SK-N-SH treated with all-trans-retinoic acid at 6 μM for 48 hours (cell line): ENCODE measurements at regions not wholly inside any gene's neighbourhood (a gene's known extent, or its start where the extent isn't known, plus 50 kb on each side); places are given as distances from the start of the nearest gene placed in this dataset.

Experiments used
- ATAC-seq: fragments of 200-7000 bp; cut with Tn5 transposase; 3 replicates; pipeline ENCODE4 v1.9.1; 2020; ENCODE audit warnings: mild to moderate bottlenecking, moderate library complexity
- BACH2 ChIP-seq: fragments of 250-450 bp; sonication (Bioruptor Pico); IDR thresholded peaks from 2 replicates; pipeline ENCODE4 v1.9.0; 2021; ENCODE audit warnings: mild to moderate bottlenecking, borderline replicate concordance
- CSDC2 ChIP-seq: fragments of 250-450 bp; sonication (Bioruptor Pico); IDR thresholded peaks from 2 replicates; pipeline ENCODE4 v1.5.0; 2020; ENCODE audit warnings: mild to moderate bottlenecking, moderate library complexity
- ESRRG ChIP-seq: fragments of 250-450 bp; sonication (Bioruptor Pico); IDR thresholded peaks from 2 replicates; pipeline ENCODE4 v1.6.1; 2021; ENCODE audit warnings: mild to moderate bottlenecking
- GLIS3 ChIP-seq: fragments of 250-450 bp; sonication (Bioruptor Pico); IDR thresholded peaks from 2 replicates; pipeline ENCODE4 v1.5.0; 2020; ENCODE audit warnings: mild to moderate bottlenecking, moderate library complexity
- ISL1 ChIP-seq: fragments of 250-450 bp; sonication (Bioruptor Pico); IDR thresholded peaks from 2 replicates; pipeline ENCODE4 v2.1.2; 2022; ENCODE audit warnings: mild to moderate bottlenecking, moderate library complexity
- OSR1 ChIP-seq: fragments of 250-450 bp; sonication (Bioruptor Pico); IDR thresholded peaks from 2 replicates; pipeline ENCODE4 v1.8.0; 2022; ENCODE audit warnings: moderate library complexity, mild to moderate bottlenecking, inconsistent platforms
- RARB ChIP-seq: fragments of 250-450 bp; sonication (Bioruptor Pico); IDR thresholded peaks from 2 replicates; pipeline ENCODE4 v1.8.0; 2021; ENCODE audit warnings: mild to moderate bottlenecking, moderate library complexity
- TCF4 ChIP-seq: fragments of 250-450 bp; sonication (Bioruptor Pico); IDR thresholded peaks from 2 replicates; pipeline ENCODE4 v1.8.0; 2021; ENCODE audit warnings: mild to moderate bottlenecking, moderate library complexity, borderline replicate concordance
- TOX ChIP-seq: fragments of 250-450 bp; sonication (Bioruptor Pico); IDR thresholded peaks from 2 replicates; pipeline ENCODE4 v1.8.0; 2021; ENCODE audit warnings: mild to moderate bottlenecking, moderate library complexity, borderline replicate concordance
- ZFP3 ChIP-seq: fragments of 250-450 bp; sonication (Bioruptor Pico); IDR thresholded peaks from 2 replicates; pipeline ENCODE4 v1.5.0; 2020; ENCODE audit warnings: mild to moderate bottlenecking, moderate library complexity
- ZFP30 ChIP-seq: fragments of 450-650 bp; formaldehyde crosslinking; IDR thresholded peaks from 2 replicates; pipeline ENCODE4 v1.5.0; 2022; ENCODE audit warnings: mild to moderate bottlenecking, moderate library complexity
- ZNF565 ChIP-seq: fragments of 450-650 bp; formaldehyde crosslinking; conservative IDR thresholded peaks from 2 replicates; pipeline ENCODE4 v1.5.0; 2020; ENCODE audit warnings: low read depth, mild to moderate bottlenecking, moderate library complexity
- ZNF70 ChIP-seq: fragments of 450-650 bp; formaldehyde crosslinking; IDR thresholded peaks from 2 replicates; pipeline ENCODE4 v1.5.0; 2020; ENCODE audit warnings: mild to moderate bottlenecking, moderate library complexity
- ZNF8 ChIP-seq: fragments of 450-650 bp; formaldehyde crosslinking; IDR thresholded peaks from 2 replicates; pipeline ENCODE4 v1.5.0; 2020; ENCODE audit warnings: mild to moderate bottlenecking, moderate library complexity
- TF ChIP-seq, protein P1 (sequence below): fragments of 250-450 bp; sonication (Bioruptor Pico); IDR thresholded peaks from 2 replicates; pipeline ENCODE4 v1.8.0; 2020; ENCODE audit warnings: mild to moderate bottlenecking, moderate library complexity, borderline replicate concordance
- TF ChIP-seq, protein P2 (sequence below): fragments of 250-450 bp; sonication (Bioruptor Pico); IDR thresholded peaks from 2 replicates; pipeline ENCODE4 v1.5.0; 2020; ENCODE audit warnings: mild to moderate bottlenecking, moderate library complexity
- TF ChIP-seq, protein P3 (sequence below): fragments of 250-450 bp; sonication (Bioruptor Pico); IDR thresholded peaks from 2 replicates; pipeline ENCODE4 v1.5.1; 2021; ENCODE audit warnings: mild to moderate bottlenecking, moderate library complexity
- TF ChIP-seq, protein P4 (sequence below): fragments of 250-450 bp; sonication (Bioruptor Pico); IDR thresholded peaks from 2 replicates; pipeline ENCODE4 v1.5.1; 2020; ENCODE audit warnings: low read depth, mild to moderate bottlenecking, moderate library complexity
- TF ChIP-seq, protein P5 (sequence below): fragments of 250-450 bp; sonication (Bioruptor Pico); IDR thresholded peaks from 2 replicates; pipeline ENCODE4 v1.8.0; 2021; ENCODE audit warnings: low read depth, mild to moderate bottlenecking, moderate library complexity, borderline replicate concordance

DNA sequence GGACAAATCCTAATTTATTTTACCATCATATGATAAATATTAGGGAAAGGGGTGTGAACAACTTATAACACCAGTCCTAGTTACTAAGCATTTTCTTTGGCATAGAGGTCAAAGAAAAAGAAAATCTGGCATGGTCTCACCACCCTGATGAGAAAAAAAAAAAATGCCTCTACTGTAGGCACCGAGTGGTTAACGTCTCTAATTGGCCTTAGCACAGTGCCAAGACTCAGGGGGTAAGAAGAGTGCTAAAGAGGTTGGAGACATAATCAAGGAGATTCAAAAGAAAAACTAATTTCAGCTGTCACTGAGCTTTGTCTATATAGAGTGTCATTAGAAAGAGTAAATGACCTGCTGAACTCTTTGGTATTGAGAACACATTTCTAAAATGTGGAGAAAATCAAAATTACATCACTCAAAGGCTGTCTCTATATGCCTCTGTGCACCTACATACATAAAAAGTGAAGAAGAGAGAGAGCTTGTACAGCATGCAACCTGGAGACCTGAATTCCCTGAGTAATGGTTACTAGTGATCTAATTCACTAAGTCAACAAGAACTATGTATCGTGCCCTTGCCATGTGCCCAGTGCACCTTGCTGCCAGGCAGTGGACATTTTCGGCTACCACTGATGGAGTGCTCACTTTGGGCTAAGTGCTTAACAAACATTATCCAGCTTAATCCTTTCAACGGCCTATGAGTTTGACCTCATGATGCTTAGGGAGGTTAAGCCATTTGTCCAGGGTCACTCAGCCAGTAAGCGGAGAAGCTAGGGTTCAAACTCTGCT is 113.8 kb upstream of the G2E3 start:
- TF ChIP-seq ZFP3 (CRISPR knock-in tag) (no peak), ZNF565 (no peak), ZNF70 (CRISPR knock-in tag) (no peak), CSDC2 (no peak), ESRRG (CRISPR knock-in tag) (no peak)
- TF ChIP-seq, protein P1, sequence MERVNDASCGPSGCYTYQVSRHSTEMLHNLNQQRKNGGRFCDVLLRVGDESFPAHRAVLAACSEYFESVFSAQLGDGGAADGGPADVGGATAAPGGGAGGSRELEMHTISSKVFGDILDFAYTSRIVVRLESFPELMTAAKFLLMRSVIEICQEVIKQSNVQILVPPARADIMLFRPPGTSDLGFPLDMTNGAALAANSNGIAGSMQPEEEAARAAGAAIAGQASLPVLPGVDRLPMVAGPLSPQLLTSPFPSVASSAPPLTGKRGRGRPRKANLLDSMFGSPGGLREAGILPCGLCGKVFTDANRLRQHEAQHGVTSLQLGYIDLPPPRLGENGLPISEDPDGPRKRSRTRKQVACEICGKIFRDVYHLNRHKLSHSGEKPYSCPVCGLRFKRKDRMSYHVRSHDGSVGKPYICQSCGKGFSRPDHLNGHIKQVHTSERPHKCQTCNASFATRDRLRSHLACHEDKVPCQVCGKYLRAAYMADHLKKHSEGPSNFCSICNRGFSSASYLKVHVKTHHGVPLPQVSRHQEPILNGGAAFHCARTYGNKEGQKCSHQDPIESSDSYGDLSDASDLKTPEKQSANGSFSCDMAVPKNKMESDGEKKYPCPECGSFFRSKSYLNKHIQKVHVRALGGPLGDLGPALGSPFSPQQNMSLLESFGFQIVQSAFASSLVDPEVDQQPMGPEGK (CRISPR knock-in tag), result no peak
- TF ChIP-seq, protein P2, sequence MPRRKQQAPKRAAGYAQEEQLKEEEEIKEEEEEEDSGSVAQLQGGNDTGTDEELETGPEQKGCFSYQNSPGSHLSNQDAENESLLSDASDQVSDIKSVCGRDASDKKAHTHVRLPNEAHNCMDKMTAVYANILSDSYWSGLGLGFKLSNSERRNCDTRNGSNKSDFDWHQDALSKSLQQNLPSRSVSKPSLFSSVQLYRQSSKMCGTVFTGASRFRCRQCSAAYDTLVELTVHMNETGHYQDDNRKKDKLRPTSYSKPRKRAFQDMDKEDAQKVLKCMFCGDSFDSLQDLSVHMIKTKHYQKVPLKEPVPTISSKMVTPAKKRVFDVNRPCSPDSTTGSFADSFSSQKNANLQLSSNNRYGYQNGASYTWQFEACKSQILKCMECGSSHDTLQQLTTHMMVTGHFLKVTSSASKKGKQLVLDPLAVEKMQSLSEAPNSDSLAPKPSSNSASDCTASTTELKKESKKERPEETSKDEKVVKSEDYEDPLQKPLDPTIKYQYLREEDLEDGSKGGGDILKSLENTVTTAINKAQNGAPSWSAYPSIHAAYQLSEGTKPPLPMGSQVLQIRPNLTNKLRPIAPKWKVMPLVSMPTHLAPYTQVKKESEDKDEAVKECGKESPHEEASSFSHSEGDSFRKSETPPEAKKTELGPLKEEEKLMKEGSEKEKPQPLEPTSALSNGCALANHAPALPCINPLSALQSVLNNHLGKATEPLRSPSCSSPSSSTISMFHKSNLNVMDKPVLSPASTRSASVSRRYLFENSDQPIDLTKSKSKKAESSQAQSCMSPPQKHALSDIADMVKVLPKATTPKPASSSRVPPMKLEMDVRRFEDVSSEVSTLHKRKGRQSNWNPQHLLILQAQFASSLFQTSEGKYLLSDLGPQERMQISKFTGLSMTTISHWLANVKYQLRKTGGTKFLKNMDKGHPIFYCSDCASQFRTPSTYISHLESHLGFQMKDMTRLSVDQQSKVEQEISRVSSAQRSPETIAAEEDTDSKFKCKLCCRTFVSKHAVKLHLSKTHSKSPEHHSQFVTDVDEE (CRISPR knock-in tag), result no peak
- TF ChIP-seq, protein P3, sequence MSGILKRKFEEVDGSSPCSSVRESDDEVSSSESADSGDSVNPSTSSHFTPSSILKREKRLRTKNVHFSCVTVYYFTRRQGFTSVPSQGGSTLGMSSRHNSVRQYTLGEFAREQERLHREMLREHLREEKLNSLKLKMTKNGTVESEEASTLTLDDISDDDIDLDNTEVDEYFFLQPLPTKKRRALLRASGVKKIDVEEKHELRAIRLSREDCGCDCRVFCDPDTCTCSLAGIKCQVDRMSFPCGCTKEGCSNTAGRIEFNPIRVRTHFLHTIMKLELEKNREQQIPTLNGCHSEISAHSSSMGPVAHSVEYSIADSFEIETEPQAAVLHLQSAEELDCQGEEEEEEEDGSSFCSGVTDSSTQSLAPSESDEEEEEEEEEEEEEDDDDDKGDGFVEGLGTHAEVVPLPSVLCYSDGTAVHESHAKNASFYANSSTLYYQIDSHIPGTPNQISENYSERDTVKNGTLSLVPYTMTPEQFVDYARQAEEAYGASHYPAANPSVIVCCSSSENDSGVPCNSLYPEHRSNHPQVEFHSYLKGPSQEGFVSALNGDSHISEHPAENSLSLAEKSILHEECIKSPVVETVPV (CRISPR knock-in tag), result no peak
- ATAC-seq, result no peak

DNA sequence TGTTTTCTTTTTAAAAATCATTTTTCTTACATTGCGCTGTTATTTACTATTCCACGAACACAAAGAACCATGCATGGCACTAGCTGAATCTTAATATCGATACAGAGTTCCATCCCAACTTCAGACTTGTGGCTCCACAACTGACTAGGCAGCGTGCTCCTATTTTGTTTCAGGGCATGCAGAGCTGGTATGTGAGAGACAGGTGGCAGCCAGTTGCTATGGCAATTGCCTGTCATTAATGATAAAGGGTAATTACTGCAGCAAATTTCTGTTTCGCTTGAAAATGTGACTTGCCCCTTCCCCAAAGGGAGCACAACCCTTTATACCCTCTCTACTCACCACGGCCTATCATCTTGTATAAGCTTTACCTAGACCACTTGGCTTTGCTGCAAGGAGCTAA is 113.1 kb upstream of the G2E3 start:
- no peak for ATAC-seq
- TF ChIP-seq ZFP3 (CRISPR knock-in tag) (no peak), ZNF565 (no peak), ZNF70 (CRISPR knock-in tag) (no peak), ZNF8 (no peak)
- TF ChIP-seq, protein P3 (CRISPR knock-in tag), result no peak

DNA sequence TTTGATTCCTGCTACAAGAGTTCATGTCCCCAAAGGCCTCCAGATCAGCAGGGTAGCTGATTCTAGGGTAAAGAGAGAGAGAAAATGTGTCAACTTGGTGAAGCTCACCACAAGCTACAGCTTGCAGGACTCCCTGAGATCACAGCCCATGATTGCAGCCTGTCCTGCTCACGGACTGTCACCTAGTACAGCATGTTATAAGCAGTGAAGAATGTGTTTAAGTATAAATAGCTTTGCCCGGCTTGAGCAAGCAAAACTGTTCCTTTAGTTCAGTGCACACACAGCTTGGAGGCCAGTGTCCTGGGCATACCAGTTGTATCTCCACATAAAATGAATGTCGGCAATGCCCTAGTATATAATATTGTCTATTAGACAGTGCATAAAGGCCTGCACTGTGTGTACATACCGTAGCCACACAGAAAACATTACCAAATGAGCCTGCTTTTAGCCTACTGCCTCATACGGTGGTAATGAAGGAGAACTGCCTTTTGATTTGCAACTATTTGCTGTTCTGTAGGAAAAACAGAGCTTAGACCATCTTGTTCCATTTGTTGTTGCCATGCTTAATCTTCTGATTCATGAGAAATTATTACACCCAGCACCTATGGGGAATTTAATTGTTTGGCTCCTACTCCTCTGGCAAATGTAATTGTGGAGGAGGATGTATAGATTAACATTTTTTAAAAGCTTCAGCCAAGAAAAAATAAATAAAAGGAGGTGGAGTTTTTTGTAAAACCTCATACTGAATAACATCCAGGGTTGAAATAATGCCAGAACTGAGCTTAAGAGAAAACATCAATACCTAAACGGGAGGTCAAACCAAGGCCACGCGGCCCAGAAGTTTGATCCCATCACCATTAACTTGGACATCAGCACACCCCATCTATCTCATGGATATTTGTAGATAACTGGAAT is 108.1 kb upstream of the G2E3 start:
- ATAC-seq, result no peak
- TF ChIP-seq GLIS3 (CRISPR knock-in tag) (no peak), TCF4 (CRISPR knock-in tag) (no peak), ISL1 (no peak), BACH2 (no peak), ZFP30 (CRISPR knock-in tag) (no peak), ZFP3 (CRISPR knock-in tag) (no peak), CSDC2 (no peak), OSR1 (CRISPR knock-in tag) (no peak), ZNF70 (CRISPR knock-in tag) (no peak), ESRRG (CRISPR knock-in tag) (no peak), ZNF8 (no peak), TOX (CRISPR knock-in tag) (no peak), ZNF565 (no peak), RARB (CRISPR knock-in tag) (no peak)
- TF ChIP-seq, protein P4, sequence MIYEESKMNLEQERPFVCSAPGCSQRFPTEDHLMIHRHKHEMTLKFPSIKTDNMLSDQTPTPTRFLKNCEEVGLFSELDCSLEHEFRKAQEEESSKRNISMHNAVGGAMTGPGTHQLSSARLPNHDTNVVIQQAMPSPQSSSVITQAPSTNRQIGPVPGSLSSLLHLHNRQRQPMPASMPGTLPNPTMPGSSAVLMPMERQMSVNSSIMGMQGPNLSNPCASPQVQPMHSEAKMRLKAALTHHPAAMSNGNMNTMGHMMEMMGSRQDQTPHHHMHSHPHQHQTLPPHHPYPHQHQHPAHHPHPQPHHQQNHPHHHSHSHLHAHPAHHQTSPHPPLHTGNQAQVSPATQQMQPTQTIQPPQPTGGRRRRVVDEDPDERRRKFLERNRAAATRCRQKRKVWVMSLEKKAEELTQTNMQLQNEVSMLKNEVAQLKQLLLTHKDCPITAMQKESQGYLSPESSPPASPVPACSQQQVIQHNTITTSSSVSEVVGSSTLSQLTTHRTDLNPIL, result no peak
- TF ChIP-seq, protein P1 (CRISPR knock-in tag), result no peak
- TF ChIP-seq, protein P5, sequence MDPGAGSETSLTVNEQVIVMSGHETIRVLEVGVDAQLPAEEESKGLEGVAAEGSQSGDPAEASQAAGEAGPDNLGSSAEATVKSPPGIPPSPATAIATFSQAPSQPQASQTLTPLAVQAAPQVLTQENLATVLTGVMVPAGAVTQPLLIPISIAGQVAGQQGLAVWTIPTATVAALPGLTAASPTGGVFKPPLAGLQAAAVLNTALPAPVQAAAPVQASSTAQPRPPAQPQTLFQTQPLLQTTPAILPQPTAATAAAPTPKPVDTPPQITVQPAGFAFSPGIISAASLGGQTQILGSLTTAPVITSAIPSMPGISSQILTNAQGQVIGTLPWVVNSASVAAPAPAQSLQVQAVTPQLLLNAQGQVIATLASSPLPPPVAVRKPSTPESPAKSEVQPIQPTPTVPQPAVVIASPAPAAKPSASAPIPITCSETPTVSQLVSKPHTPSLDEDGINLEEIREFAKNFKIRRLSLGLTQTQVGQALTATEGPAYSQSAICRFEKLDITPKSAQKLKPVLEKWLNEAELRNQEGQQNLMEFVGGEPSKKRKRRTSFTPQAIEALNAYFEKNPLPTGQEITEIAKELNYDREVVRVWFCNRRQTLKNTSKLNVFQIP (CRISPR knock-in tag), result no peak
